HG02981 (cell line): ENCODE measurements at regions not wholly inside any gene's neighbourhood (a gene's known extent, or its start where the extent isn't known, plus 50 kb on each side); places are given as distances from the start of the nearest gene placed in this dataset.
A peak's percentile ranks its signal among the peaks of the same experiment; 100 is the strongest.

Experiments used
- ATAC-seq: cut with Tn5 transposase; IDR thresholded peaks from one replicate; pipeline ENCODE4 v1.9.1; 2021; ENCODE audit warnings: mild to moderate bottlenecking, moderate library complexity; ENCODE audit not compliant: unreplicated experiment

GRCh38 chr12:88958153-88958552 lies 377.9 kb upstream of the KITLG start:
- no peak for ATAC-seq

GRCh38 chr12:88957358-88957757 lies 377.1 kb upstream of the KITLG start:
- ATAC-seq, result no peak

DNA sequence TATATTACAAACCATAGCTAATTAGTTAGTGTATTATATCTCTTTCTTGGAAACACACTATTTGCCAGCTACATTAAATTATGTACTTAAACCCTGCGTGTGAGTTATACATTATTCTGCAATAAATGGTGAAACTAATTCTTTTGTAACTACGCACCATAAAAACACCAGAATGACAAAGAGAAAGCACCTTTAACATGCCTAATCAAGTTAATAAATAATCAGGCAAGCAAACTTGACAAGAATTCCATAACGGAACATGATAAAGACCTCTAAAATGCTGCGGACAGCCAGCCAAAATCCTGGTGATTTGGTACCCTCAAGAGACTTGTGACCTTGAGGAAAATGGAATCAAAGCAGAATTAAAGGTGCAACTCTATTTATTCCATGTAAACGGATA lies 375.3 kb upstream of the KITLG start:
- no peak for ATAC-seq

- ATAC-seq, result no peak
Measured at GRCh38 chr12:88953029-88953586, 372.8 kb upstream of the KITLG start.

GRCh38 chr12:88952562-88952942 lies 372.3 kb upstream of the KITLG start:
- no peak for ATAC-seq

DNA sequence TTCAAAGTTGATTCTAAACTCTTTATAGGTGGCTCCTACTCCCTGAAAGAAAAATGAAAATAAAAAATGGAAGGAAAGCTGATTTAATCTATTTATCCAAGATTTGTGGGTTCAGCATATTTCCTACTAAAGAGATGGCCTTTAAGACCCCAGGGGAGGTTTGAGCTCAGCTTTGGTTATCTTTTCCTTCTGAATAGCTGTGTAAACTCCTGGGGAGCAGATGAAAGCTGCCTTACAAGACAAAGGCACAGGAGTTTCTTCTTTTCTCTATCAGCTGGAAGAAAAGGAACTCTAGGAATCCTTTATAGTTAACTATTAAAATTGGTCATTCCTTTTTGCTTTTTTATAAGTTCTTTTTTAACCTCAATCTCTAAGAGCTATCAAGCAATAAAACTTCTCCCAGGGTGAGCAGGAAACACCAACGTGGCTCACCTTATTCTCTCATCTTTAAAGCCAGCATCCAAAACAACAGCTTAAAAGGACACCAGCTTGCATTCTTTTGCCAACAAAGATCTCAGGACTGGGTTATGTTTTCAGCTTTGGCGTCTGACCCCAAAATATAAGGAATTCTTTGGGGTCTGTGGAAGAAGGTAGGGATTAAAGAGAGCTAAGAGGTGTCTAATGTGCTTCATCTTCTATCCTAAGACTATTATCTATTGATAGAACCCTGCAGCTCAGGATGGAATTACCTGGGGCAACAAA lies 371.7 kb upstream of the KITLG start:
- no peak for ATAC-seq

GRCh38 chr12:88951177-88951576 lies 370.9 kb upstream of the KITLG start:
- no peak for ATAC-seq

GRCh38 chr12:88947486-88948043 lies 367.3 kb upstream of the KITLG start:
- ATAC-seq, result no peak

- ATAC-seq, result peak; percentile 72
Measured at GRCh38 chr12:88946372-88946997, 366.2 kb upstream of the KITLG start.

DNA sequence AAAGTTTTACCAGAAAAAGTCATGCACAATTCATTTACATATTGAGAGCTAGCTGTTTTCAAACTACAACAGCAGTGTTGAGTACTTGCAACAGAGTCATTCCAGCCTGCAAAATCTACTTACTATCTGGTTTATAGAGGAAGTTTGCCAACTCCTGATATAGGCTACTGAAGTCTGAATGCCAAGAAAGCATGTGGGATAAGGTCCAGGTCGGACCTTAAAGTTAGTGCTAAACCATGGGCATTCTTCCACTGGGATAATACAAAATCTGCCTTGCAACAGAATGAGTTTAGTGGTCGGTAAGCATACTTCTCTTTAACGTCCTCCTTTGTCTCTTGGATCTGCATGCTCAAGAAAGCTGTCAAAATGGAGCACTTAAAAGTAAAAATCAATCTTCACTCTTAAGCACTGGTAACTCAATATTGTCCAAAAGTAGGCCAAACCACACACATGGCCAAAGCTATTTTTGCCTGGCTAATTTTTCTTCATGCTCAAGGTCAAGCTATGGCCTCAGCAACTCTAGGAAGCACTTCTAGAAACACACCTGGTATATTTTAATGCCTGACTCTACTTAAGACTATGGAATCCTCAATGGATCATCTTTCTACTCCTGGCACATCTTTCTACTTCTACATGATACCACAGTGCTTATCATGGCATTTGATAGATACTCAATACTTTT lies 364.9 kb upstream of the KITLG start:
- ATAC-seq, result no peak

DNA sequence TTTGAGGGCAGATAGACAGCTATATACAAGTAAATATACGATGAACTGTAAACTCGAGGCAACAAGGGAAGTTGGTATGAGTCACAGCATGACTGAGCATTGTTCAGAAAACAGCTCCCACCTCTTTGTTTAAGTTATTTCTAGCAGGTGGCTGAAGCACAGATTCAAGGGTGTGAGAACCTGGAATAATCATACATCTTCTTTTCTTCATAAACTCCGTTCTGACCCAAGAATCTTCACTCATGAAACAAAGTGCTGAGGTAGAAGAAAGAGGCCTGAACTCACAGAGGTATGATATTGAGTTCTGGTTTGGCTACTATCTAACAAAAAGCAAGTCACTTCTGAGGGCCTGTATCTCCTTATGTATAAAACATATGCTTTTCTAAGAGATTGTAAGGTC lies 364.1 kb upstream of the KITLG start:
- no peak for ATAC-seq

DNA sequence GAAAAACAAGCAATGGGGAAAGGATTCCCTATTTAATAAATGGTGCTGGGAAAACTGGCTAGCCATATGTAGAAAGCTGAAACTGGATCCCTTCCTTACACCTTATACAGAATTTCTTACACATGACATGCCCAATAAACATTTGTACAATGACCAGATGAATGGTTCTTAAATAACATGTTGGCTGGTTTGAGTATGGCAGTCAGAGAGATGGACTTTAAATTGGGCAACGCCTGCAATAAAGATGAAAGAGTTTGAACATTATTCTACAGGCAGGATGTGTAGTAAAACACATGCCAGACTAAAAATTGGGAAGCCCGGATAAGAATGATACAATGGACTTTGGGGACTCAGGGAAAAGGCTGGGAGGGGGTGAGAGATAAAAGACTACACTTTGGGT lies 360.6 kb upstream of the KITLG start:
- no peak for ATAC-seq

GRCh38 chr12:88935856-88936255 lies 355.6 kb upstream of the KITLG start:
- ATAC-seq, result no peak

- no peak for ATAC-seq
Measured at GRCh38 chr12:88934163-88934747, 354.0 kb upstream of the KITLG start.

GRCh38 chr12:88932457-88932856 lies 352.2 kb upstream of the KITLG start:
- no peak for ATAC-seq

DNA sequence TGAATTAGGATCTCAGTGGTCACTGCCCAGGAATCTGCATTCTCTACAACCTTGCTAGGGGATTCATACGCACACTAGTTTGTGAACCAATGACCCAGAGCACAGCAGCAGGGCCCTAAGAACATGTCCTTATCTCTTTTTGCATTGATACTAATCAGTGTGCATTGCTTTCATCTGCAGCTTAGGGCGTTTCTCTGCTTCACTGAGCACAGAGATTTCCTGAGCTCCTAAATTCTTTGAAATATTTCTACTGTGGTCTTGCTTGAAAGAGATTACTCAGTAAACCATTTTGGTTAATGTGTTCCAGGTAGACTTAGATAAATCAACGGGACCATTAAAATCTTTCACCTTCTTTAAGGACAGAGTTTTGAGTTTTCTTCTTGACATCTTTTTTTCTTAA lies 351.3 kb upstream of the KITLG start:
- no peak for ATAC-seq

DNA sequence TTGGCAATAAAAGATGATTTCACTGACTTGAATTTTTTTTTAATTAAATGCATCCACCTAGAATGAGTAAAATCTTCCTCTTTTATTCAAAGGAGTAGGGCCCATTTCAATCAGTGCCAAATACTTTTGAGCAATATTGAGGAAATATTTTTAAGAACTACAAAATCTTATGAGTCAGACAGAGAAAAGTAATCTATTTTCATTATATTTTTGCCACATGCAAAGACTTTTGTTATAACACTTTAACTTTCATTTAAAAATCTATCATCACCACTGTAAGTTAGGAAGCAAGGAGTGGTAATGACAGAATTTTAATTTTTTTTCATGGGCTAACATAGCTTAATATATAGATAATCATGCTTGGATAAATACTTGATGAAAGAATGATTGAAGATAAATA lies 345.2 kb upstream of the KITLG start:
- ATAC-seq, result no peak

GRCh38 chr12:88924162-88924561 lies 343.9 kb upstream of the KITLG start:
- ATAC-seq, result no peak

- no peak for ATAC-seq
Measured at GRCh38 chr12:88923631-88924030, 343.4 kb upstream of the KITLG start.

- ATAC-seq, result no peak
Measured at GRCh38 chr12:88922816-88923215, 342.5 kb upstream of the KITLG start.

GRCh38 chr12:88921890-88922532 lies 341.7 kb upstream of the KITLG start:
- no peak for ATAC-seq
